ENCODE measurements at regions not wholly inside any gene's neighbourhood (a gene's known extent, or its start where the extent isn't known, plus 50 kb on each side); places are given as distances from the start of the nearest gene placed in this dataset.

DNA sequence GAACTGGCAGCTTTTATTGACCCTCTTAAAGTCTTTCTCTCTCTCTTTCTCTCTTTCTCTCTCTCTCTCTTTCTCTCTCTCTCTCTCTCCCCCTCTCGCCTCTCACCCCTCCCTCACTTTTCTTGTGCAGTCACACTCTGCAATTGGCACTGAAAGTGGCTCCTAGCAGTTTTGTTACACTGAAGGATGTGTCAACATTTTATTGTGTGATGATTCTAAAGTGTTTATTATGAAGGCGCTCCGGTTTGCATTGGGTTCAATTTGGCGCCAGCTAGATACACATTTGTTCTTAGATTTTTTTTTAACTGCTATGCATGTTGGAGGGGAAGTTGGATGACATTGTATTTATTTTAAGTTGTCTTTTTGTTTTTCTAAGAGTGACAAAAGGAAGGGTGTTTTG is 64.0 kb upstream of the CHRM3 start:
- Histone ChIP-seq H3K36me3 (no peaks in the 10 kb centered on the region), H3K27ac (no peak overlapping the region), H3K4me3 (no peak overlapping the region), H3K9me3 (no peaks in the 10 kb centered on the region), H3K4me1 (no peaks in the 10 kb centered on the region), H3K27me3 (no peaks in the 10 kb centered on the region)
- DNase-seq: no peak
- TF ChIP-seq POLR2A (IDR thresholded peaks at IDR 0.05): no peak
- TF ChIP-seq, protein P1, sequence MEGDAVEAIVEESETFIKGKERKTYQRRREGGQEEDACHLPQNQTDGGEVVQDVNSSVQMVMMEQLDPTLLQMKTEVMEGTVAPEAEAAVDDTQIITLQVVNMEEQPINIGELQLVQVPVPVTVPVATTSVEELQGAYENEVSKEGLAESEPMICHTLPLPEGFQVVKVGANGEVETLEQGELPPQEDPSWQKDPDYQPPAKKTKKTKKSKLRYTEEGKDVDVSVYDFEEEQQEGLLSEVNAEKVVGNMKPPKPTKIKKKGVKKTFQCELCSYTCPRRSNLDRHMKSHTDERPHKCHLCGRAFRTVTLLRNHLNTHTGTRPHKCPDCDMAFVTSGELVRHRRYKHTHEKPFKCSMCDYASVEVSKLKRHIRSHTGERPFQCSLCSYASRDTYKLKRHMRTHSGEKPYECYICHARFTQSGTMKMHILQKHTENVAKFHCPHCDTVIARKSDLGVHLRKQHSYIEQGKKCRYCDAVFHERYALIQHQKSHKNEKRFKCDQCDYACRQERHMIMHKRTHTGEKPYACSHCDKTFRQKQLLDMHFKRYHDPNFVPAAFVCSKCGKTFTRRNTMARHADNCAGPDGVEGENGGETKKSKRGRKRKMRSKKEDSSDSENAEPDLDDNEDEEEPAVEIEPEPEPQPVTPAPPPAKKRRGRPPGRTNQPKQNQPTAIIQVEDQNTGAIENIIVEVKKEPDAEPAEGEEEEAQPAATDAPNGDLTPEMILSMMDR (IDR thresholded peaks at IDR 0.05): no peak

DNA sequence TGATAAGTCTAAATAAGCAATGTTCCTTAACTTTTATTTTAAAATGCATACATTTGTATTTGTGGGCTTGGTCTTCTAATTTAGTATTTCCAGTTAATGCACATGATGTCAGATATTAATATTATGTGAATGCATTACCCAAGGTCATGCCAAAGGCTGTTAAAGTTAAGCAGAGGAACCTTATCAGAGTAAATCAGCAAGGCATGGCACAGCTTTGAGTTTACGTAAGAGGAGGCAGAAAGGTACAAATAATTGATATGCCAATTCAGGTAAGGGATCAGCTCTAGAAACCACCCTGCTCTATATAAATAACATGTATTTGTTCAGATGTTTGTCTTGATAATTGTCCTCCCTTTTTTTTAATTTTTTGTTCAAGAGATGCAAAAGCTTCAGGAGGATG is 64.5 kb upstream of the CHRM3 start:
- Histone ChIP-seq H3K27ac (no peak overlapping the region), H3K4me1 (no peaks in the 10 kb centered on the region), H3K36me3 (no peaks in the 10 kb centered on the region), H3K27me3 (no peaks in the 10 kb centered on the region), H3K9me3 (no peaks in the 10 kb centered on the region), H3K4me3 (no peak overlapping the region)
- no peak for DNase-seq
- TF ChIP-seq, protein P1 (IDR thresholded peaks at IDR 0.05): no peak
- no peak for TF ChIP-seq POLR2A (IDR thresholded peaks at IDR 0.05)

DNA sequence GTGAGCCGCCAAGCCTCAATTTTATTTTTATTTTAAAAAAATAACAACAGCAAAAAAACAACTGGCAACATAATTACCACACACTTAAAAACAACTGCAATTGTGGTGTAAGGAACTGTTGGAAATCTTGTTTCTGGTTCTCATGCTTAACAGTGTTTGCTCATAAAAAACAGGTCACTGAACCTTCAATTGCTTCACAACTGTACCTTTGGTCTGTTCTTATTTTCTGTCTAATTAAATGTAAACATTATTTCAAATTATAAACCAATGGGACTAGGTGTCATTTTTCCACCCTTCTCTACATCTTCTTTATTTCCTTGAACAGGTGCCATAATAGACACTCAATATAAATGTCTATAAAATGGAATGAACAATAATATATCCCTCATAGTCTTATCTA is 68.4 kb upstream of the CHRM3 start:
- no peak overlapping the region for H3K4me3 ChIP-seq
- no peaks in the 10 kb centered on the region for H3K9me3 ChIP-seq
- no peaks in the 10 kb centered on the region for H3K36me3 ChIP-seq
- no peak for TF ChIP-seq POLR2A (IDR thresholded peaks at IDR 0.05)
- TF ChIP-seq, protein P1 (IDR thresholded peaks at IDR 0.05): no peak
- H3K27me3 ChIP-seq: no peaks in the 10 kb centered on the region
- no peak for DNase-seq
- no peaks in the 10 kb centered on the region for H3K4me1 ChIP-seq
- no peak overlapping the region for H3K27ac ChIP-seq

- no peaks in the 10 kb centered on the region for H3K36me3 ChIP-seq
- H3K27me3 ChIP-seq: no peaks in the 10 kb centered on the region
- peak overlapping the region in 2 of 4 donors; percentile 24 to 31 for H3K4me3 ChIP-seq
- DNase-seq: no peak
- H3K27ac ChIP-seq: no peak overlapping the region
- no peaks in the 10 kb centered on the region for H3K4me1 ChIP-seq
- TF ChIP-seq POLR2A (IDR thresholded peaks at IDR 0.05): no peak
- TF ChIP-seq, protein P1 (IDR thresholded peaks at IDR 0.05): peak in 1 of 6 experiments; percentile 4
- no peaks in the 10 kb centered on the region for H3K9me3 ChIP-seq
Measured at GRCh38 chr1:239315631-239316217, 70.6 kb upstream of the CHRM3 start.

DNA sequence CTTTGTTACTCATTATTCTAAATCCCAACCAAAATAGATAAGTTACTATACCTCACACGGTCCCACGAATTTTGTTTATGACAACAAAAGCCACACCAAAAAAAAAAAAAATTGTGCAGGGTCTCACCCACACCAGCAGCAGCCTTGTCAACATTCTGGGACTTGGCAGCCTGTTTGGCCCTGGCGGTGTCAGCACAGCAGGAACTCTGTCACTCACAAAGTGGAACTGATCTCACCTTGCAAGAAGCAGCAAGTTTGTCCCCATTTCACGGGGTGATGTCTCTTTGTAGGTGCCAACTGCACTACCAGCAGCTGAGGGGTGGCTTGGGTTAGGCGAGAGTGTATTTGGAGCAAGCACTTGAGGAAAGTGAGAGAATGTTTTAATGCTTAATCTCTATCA is 75.0 kb upstream of the CHRM3 start:
- Histone ChIP-seq H3K27me3 (no peaks in the 10 kb centered on the region), H3K4me1 (no peaks in the 10 kb centered on the region), H3K36me3 (no peaks in the 10 kb centered on the region), H3K9me3 (no peaks in the 10 kb centered on the region), H3K4me3 (no peak overlapping the region), H3K27ac (no peak overlapping the region)
- TF ChIP-seq POLR2A (IDR thresholded peaks at IDR 0.05): no peak
- TF ChIP-seq, protein P1 (IDR thresholded peaks at IDR 0.05): no peak
- no peak for DNase-seq
